ENCODE measurements at regions not wholly inside any gene's neighbourhood (a gene's known extent, or its start where the extent isn't known, plus 50 kb on each side); places are given as distances from the start of the nearest gene placed in this dataset.
"Not testable (repeated sequence)": the region's sequence is repeated elsewhere in the genome, so short reads cannot be mapped to it uniquely, and the experiment has no call there.

DNA sequence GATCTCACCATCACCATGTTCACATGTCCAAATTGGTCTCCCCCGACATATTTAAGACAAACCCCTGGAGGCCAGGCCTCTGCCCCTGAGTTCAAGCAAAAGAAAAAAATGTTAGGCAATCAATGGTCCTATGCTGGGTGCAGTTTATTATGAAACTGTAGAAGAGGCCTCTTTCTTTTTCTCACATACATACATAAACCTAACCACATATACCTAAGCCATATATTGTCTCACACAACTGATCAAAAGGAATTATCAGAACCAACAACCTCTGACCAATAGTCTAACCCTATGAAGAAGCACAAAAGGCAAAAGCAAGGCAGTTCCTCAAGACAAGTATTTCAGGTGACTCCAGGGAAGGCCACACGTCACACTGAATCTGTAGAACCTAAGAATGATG lies 49.9 kb downstream of the ILRUN start:
- no peak for DNase-seq (ENCODE audit: low read depth)

DNA sequence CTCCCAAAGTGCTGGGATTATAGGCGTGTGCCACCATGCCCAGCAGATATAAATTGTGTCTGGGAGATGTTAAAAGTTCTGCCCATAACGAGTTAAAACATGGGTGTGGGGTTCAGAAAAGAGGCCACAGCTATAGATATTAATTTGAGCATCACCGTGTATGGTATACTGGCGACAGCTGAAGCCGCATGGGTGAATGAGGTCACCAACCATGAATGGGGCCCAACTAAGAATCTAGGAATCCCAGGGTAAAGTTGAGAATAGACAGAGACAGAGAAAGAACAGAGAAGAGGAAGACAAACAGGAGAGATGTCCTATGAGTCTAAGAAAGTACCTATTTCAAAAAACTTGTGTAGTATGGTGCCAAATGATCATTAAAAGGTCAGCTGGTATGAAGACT lies 50.9 kb downstream of the ILRUN start:
- no peak for DNase-seq (ENCODE audit: low read depth)

DNA sequence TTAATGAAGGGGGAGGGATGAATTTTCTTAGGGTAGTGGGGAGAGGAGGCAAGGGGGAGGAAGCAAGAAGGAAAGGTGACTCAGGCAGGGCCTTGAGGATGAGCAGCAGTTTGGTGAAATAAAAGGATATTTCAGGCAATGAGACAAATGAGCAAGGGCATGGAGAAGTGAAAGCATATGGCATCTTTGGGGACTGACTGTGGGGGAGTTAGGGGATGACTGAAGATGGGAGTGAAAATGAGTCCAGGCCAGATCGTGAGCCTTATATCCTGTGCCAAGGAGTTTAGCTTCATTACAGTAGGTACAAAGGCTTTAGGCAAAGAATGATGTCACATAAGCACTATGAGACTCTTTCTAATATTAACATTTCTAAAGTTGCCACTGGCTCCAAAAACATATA lies 51.9 kb downstream of the ILRUN start:
- no peak for DNase-seq (ENCODE audit: low read depth)

DNA sequence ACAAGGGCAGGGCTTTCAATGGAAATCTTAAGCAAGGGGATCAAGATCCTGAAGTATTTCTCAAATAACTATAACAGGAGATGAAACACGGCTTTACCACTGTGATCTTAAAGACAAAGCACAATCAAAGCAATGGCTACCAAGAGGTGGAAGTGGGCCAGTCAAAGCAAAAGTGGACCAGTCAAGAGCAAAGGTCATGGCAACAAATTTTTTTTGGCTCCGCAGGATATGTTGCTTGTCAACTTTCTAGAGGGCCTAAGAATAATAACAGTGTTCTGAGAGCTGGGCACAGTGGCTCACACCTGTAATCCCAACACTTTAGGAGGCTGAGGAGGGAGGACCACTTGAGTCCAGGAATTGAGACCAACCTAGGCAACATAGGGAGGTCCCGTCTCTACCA lies 54.1 kb downstream of the ILRUN start:
- no peak for DNase-seq (ENCODE audit: low read depth)

DNA sequence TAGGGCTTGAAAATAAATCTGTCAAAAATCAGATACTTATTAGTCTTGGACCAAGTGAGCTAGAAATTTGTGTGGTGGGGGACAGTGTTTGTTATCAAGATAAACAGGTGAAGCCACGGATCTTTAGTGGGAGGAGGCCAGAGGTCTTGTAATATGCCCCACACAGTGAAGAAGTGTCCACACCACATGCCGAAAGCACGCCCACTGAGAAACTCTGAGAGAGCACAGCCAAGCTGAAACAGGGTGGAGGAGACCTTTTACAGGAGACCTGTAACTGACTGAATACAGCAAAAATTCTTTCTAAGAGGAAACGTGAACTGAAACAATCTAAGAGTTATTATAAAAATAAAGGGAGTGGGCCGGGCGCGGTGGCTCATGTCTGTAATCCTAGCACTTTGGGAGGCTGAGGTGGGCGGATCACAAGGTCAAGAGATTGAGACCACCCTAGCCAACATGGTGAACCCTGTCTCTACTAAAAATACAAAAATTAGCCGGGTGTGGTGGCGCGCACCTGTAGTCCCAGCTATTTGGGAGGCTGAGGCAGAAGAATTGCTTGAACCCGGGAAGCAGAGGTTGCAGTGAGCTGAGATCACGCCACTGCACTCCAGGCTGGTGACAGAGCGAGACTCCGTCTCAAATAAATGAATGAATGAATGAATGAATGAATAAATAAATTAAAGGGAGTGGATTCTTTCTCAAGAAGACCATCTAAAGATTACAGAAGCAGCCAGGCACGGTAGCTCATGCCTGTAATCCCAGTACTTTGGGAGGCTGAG lies 56.3 kb downstream of the ILRUN start:
- DNase-seq (ENCODE audit: low read depth), result not testable (repeated sequence)

DNA sequence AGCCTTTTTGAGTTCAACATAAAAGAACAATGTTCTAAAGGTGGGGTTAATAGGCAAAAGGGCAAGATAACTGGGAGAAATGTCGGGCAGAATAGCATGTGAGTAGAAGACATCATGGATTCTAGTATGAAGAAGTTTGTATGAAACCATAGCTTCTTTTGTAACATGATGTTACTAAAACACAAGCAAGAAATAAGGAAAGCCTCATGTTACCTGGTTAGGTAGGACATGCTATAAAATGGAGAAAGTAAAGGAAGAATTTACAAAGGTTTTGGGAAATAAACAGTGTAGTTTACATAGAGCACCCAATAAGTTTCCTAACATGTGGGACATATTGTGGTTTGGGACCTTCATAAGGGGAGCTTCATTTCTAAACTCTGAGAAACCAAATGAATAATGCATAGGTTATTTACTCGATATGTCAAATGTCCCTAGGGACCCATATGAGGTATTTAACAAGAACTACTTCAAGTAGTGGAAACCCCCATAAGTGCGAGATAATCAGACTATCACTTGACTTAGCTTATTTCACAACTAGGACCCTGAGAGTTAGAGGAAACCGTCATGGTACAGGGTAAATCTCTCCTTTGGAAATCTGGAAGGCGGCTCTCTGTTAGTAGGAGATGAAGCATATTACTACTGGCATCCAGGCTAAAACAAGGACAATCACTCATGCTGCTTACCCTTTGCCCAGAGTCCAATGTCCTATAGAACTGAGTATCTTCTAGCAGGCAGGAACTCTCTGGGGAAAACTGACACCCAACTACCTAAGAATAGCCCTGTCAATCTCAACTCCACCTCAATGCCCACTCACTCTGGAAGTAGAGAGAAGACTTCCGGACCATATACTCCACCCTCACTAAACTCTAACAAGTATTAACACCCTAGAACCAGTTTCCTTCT lies 57.5 kb downstream of the ILRUN start:
- no peak for DNase-seq (ENCODE audit: low read depth)

DNA sequence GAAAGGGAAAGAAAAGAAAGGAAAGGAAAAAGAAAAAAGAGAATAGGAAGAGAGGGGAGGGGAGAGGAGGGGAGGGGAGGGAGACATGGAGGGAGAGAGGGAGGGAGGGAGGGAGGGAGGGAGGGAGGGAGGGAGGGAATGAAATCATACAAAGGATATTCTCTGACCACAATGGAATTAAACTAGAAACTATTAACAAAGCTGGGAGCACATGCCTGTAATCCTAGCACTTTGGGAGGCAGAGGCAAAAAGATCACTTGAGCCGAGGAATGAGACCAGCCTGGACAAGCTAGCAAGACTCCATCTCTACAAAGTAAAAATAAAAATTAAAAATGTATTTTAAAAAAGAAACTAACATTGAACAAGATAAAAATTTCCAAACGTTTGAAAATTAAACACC lies 62.8 kb downstream of the ILRUN start:
- no peak for DNase-seq (ENCODE audit: low read depth)

DNA sequence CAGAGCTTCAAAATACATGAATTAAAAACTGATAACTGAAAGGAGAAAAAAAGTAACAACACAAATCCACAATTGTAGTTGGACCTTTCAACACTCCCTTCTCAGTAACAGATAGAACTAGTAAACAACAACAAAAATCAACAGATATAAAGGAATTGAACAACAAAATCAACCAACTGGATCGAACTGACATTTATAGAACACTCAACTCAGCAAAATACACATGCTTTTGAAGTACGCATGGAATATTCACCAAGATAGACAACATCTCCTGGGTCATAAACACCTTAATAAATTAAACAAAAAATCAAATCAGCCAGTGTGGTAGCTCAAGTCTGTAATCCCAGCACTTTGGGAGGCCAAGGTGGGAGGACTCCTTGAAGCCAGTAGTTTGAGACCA lies 63.3 kb downstream of the ILRUN start:
- no peak for DNase-seq (ENCODE audit: low read depth)

DNA sequence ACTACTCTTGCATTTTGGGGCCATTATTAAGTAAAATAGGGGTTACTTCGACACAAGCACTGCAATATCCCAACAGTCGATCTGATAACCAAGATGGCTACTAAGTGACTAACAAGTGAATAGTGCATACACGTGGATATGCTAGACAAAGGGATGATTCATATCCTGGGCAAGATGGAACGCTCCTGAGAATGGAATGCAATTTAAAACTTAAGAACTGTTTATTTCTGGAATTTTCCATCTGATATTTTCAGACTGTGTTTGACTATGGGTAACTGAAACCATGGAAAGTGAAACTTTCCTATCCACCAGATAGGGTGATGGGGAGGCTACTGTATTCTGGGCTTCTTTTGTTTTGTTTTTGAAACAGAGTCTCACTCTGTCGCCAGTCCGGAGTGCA lies 66.5 kb downstream of the ILRUN start:
- DNase-seq (ENCODE audit: low read depth), result peak; percentile 96

DNA sequence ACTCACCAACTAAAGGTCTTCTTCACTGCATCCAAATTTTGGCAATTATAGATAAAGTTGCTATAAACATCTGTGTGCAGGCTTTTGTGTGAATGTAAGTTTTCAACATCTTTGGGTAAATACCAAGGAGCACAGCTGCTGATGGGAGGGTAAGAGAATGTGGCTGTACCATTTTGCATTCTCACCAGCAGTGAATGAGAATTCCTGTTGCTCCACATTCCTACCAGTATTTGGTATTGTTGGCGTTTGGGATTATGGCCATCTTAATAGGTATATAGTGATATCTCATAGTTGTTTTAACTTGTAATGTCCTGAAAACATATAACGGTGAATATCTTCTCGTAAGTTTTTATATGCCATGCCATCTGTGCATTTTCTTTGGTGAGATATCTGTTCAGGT lies 69.3 kb downstream of the ILRUN start:
- DNase-seq (ENCODE audit: low read depth), result no peak

DNA sequence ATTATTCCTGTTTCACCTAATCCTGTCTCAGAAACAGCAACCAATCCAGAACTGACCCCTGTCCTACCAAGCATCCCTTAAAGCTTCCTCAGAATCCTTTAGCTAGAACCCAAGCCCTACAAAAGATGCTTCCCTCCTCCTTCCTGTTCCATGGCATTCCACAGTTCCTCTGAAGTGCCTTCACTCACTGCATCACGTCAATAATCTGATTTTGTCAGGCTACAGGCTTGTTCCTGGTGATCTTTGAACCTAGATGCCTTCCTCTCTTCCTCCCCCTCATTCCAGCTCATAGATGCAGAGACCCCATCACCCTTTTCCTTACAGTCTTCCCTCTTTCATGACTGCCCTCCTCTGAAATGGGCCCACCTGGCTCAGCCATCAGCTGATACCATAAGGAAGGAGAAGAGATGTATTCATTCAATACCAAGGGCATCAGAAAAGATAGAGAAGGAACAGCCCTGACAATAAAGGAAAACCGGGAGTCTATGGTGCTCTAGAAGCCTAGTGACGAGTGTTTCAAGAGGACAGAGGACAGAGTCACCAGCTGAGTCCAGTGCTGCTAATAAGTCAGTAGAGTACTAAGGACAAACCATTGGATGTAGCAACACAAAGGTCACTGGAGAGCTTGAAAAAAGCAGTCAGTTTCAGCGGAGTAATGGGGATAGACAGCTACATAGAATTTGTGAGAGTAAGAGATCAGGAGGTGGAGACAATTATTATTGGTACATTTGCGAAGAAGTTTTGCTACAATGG lies 62.5 kb upstream of the SPDEF start:
- DNase-seq (ENCODE audit: low read depth), result no peak

DNA sequence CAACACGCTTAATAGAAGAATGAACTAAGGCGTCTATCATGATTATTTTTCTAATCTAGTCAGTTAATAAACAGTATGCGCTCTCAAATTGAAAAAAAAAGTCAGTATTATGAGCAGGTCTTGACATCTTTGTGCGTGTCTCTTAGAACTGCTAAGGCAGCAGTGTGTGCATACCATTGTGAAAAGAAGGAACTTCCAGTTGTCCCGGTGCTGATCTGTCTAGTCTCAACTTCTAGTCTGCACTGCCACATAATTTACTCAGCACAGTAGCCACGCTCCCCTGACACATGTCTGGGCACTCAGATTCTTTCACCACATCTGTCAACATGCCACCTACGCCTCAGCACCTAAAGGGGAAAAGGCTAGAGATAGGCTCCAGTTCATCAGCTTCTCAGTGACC lies 61.1 kb upstream of the SPDEF start:
- DNase-seq (ENCODE audit: low read depth), result no peak

DNA sequence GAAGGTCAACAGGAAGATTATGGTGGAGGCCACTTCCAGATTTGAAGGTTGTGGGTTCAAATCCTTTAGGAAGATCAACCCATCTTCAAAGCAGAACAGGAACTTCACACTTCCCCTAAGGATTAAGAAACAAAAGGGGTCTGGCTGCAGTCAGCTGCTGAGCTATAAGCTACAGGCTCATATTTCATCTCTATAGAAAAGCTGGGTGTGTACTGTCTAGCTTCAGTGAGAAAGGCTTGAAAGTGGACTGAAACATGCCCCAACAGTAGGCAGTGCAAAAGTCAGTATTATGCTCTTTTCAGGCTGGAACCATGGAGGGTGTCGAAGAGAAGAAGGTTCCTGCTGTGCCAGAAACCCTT lies 60.1 kb upstream of the SPDEF start:
- no peak for DNase-seq (ENCODE audit: low read depth)

DNA sequence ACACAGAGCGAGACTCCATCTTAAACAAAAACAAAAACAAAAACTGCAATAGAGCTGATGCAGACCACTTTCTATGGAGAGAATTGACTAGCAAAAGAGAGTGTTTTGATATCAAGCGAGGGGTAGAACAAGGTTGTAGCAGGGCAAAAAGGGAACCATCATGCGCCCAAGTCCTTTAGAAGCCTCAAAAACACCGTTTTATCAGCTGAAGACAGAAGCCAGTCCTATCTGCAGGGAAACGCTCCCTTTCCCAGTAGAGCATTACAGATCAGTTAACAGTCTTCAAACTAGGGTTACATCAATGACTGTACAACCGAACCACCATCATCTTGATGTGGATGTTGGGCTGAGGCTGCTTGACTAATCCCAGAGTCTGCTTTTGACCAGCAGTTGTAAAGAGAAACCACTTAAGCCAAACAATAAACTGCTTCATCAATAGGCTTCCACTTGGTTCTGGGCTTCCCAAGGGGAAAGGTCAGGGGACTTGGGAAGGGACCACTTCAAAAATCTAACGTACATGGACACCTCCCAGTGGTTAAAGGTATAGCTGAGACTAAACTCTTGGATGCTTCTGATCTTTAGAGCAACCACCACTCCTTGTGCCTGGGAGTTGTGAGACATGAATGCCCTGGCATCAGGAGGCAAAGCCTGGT lies 59.6 kb upstream of the SPDEF start:
- no peak for DNase-seq (ENCODE audit: low read depth)

DNA sequence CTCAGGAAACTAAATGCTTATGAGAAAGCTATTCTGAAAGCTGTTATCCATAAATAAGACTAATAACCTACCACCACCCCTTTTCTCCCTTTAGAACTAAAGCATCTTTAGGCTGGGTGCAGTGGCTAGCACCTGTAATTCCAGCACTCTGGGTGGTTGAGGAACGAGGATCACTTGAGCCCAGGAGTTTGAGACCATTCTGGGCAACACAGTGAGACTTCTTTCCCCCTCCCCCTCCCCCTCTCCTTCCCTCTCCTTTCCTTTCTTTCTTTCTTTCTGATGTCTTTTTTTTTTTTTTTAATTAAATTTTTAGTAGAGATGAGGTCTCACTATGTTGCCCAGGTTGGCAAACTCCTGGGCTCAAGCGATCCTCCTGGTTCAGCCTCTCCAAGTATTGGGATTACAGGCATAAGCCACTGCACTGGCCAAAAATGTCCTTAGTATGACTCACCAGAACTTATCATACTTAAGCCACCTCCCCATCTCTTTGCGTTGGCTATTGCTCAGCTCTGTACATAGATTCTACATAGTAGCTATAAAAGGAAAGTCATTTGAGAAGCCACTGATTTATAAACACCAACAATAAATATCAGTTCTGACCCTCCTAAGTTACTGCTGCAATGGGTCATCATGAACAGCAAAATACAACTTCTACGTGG lies 54.8 kb upstream of the SPDEF start:
- DNase-seq (ENCODE audit: low read depth), result peak; percentile 96

DNA sequence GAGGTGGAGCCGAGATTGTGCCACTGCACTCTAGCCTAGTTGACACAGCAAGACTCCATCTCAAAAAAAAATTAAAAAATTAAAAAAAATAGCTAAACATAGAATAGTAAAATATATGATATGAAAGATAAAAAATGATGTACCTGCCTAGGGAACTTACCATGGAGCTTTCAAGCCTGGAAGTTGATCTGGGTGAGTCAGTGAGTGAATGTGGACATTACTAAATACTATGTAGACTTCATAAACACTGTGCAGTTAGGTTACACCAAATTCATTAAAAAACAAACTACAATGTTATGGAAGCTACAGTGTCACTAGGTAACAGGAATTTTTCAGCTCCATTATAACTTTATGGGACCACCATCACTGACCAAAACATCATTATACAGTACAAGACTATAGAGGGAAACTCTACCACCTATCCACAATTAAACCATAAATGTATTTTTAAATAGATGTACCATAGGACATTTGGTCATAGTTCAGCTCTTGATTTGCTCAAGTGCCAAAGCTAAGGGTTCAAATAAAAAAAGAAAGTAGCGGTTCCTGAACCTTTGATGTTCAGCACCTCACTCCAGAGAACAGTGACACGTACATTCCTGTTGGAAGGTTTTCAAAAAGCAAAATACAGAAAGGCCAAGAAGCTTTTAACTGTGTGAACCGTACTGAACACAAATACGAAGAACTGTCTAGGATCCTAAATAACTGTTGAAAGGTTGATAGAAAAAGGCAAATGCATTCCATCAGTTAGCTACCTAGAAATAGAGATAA lies 52.4 kb upstream of the SPDEF start:
- peak; percentile 39 for DNase-seq (ENCODE audit: low read depth)

DNA sequence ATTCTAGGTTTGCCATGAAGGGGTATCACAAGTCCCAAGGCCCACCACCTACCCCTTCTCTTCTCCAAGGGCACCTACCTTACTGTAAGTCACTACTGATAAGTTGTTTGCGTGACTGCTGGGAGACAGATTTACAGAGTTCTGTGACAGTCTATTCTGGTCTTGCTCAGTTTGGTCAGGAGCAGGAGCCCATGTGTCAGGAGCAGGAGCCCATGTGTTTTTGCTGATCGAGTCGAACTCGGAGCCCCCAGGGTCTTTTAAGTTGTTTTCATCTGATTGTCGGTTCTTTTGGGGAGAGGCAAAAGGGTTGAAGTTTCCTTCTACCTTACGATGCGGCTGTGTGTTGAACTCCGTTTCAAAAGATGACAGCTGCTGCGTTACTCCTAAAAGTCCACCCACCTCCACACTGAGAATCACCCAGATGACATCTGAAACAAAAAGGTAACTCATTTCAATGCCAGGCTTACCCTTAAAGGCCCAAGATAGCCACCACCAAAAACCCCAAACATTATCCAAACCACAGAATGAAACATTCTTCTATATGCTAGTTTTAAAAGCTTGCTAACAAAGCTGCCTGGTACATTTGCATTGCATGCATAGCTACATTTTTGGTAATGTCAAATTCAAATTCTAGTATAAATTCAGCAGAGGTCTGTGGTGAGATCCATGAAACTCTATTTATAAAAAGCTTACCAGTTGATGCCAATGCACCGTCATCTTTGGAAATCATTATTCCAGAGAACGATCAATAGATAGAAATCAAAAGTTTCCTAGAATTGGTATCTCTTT lies 50.5 kb upstream of the SPDEF start:
- no peak for DNase-seq (ENCODE audit: low read depth)
